Common myeloid progenitor, CD34-positive (primary cell): ENCODE measurements at regions not wholly inside any gene's neighbourhood (a gene's known extent, or its start where the extent isn't known, plus 50 kb on each side); places are given as distances from the start of the nearest gene placed in this dataset.

Source experiments
- CTCF ChIA-PET: fragments of 350-600 bp; sonication (Branson Sonifier 250); formaldehyde crosslinking; loops from one replicate; lab custom pipeline; 2021; ENCODE audit warnings: antibody characterized with exemption; lab: Charles Lee
- POLR2A ChIA-PET: fragments of 350-600 bp; sonication (Branson Sonifier 250); formaldehyde crosslinking; loops from one replicate; lab custom pipeline; 2021; ENCODE audit warnings: antibody characterized with exemption; lab: Charles Lee
- DNase-seq, 3 donors: peaks; one replicate each; pipeline versions ENCODE4 v3.0.0 to v3.0.0-alpha.2; 2013
- H3K27ac ChIP-seq, 2 experiments: 1 replicate in 1 of 2; 2 replicates in 1 of 2; pipeline ENCODE4 v1.7.0; 2013; ENCODE audit warnings: inconsistent platforms in 2 of 2, low read length in 2 of 2, mild to moderate bottlenecking in 2 of 2, low read depth in 1 of 2, moderate library complexity in 1 of 2; ENCODE audit not compliant: severe bottlenecking in 2 of 2, insufficient read depth in 1 of 2, poor library complexity in 1 of 2
- H3K27me3 ChIP-seq, 5 experiments: replicated peaks in 2 of 5; 1 replicate in 3 of 5; 2 replicates in 2 of 5; pipeline versions ENCODE4 v1.6.1 to v1.7.0; 2013; ENCODE audit warnings: low read length in 4 of 5, mild to moderate bottlenecking in 2 of 5, moderate library complexity in 2 of 5, inconsistent platforms in 1 of 5; ENCODE audit not compliant: insufficient read depth in 5 of 5, control insufficient read depth in 4 of 5
- H3K36me3 ChIP-seq, 4 experiments: 1 replicate in 2 of 4; 2 replicates in 2 of 4; pipeline versions ENCODE4 v1.6.1 to v1.7.0; 2013; ENCODE audit warnings: low read length in 3 of 4, control low read depth in 1 of 4, mild to moderate bottlenecking in 1 of 4; ENCODE audit not compliant: control insufficient read depth in 4 of 4, insufficient read depth in 4 of 4
- H3K4me1 ChIP-seq, 4 experiments: 1 replicate in 3 of 4; 2 replicates in 1 of 4; pipeline versions ENCODE4 v1.6.1 to v1.7.1; 2013; ENCODE audit warnings: low read length in 3 of 4, mild to moderate bottlenecking in 3 of 4, control low read depth in 1 of 4, inconsistent platforms in 1 of 4, moderate library complexity in 1 of 4; ENCODE audit not compliant: control insufficient read depth in 4 of 4, insufficient read depth in 4 of 4; ENCODE audit errors: control extremely low read depth in 1 of 4
- H3K4me3 ChIP-seq, 7 experiments: 1 replicate in 4 of 7; 2 replicates in 3 of 7; pipeline versions ENCODE4 v1.5.1 to v1.7.0; 2013; ENCODE audit warnings: mild to moderate bottlenecking in 7 of 7, low read length in 6 of 7, moderate library complexity in 6 of 7, inconsistent platforms in 2 of 7, low read depth in 2 of 7, control low read depth in 1 of 7; ENCODE audit not compliant: insufficient read depth in 4 of 7, control insufficient read depth in 1 of 7; ENCODE audit errors: extremely low read depth in 1 of 7
- H3K9me3 ChIP-seq, 5 experiments: 1 replicate in 4 of 5; 2 replicates in 1 of 5; pipeline versions ENCODE4 v1.6.1 to v1.7.1; 2013; ENCODE audit warnings: low read length in 4 of 5, mild to moderate bottlenecking in 2 of 5, inconsistent platforms in 1 of 5, low read depth in 1 of 5, moderate library complexity in 1 of 5; ENCODE audit not compliant: control insufficient read depth in 4 of 5, insufficient read depth in 2 of 5; ENCODE audit errors: control extremely low read depth in 1 of 5
- WGBS: methylation state at CpG from one replicate; pipeline ENCODE4 v1.1.5; 2013; ENCODE audit not compliant: insufficient coverage; 5-methylcytosine and 5-hydroxymethylcytosine counted together

DNA sequence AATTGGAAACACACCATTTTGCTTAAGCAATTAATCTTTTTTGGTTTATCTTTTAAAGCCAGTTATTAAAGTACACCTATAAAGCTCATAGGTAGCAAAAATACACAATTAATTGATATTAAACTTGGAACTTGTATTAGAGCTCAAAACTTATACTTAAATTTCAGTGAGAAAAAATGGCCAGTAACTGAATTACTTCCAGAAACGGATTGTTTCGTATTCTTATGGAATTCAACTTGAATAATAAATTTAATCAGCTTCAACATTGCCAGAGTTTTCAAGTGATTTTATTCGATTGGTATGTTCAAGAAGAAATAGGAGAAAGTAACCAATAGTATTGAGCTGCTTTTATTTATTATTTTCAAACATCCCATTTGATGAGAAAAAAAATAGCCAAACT lies 112.7 kb upstream of the PDE10A start:
- ChIA-PET CTCF (interaction anchor here (1.6 kb wide), 1 partner anchor 11 kb away, joined by 5 read pairs; no protein-coding TSS in a partner anchor), POLR2A (no interaction called here)

DNA sequence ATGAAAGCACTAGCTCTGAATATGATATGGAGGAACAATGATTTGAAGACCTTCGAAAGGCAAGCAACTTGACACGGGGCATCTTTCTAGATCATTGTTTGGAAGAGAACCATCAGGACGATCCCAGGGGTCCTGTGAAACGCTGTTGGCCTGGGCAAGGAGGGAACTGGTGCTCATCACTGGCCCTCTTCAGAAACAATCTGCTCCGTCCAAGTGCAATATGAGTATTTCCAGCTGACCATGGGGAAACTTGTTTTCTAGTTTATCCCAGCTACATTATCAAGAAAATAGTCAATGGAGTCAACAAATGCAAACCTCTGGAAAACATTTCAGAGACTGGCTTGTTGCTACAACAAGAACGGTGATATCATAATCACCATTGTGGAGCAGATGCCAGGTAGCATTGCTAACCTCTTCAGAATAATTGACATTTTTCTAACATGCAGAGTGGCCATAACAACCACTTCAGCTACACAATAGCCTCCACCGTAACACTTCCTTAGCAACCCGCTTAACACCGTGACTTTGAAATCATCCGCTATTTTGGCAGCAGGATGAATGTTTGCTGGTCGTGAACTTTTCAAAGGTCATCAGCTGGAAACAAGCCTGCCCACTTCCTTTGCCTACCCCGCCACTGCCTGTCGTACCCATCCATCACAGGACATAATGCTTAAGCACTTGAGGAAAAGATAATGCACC lies 112.0 kb upstream of the PDE10A start:
- H3K27ac ChIP-seq = no peak overlapping the region
- peak; percentile 20 to 78 (median 71) for DNase-seq
- no peaks in the 10 kb centered on the region for H3K9me3 ChIP-seq
- peaks cover 0 to 8% (median 3%) of the 10 kb centered on the region in 4 experiments for H3K4me1 ChIP-seq
- H3K36me3 ChIP-seq = no peaks in the 10 kb centered on the region
- peak overlapping the region in 1 of 7 experiments; percentile 28 for H3K4me3 ChIP-seq
- ChIA-PET CTCF (interaction anchor here (1.6 kb wide), 1 partner anchor 11 kb away, joined by 5 read pairs; no protein-coding TSS in a partner anchor), POLR2A (interaction anchor here (0.6 kb wide), 1 partner anchor 59 kb away, joined by 4 read pairs; no protein-coding TSS in a partner anchor)
- 19% methylated on average over 12 of the region's 13 CpGs for WGBS
- peaks cover 13 to 51% (median 23%) of the 10 kb centered on the region in 5 experiments for H3K27me3 ChIP-seq

More for the DNA sequence above, 112.7 kb upstream of the PDE10A start:
- DNase-seq = no peak
- WGBS = no CpG with 5 or more reads among the region's 3 CpGs
- Histone ChIP-seq H3K4me3 (no peak overlapping the region), H3K27me3 (peaks cover 13 to 50% (median 23%) of the 10 kb centered on the region in 5 experiments), H3K4me1 (peaks cover 0 to 8% (median 3%) of the 10 kb centered on the region in 4 experiments), H3K9me3 (no peaks in the 10 kb centered on the region), H3K36me3 (no peaks in the 10 kb centered on the region), H3K27ac (no peak overlapping the region)

DNA sequence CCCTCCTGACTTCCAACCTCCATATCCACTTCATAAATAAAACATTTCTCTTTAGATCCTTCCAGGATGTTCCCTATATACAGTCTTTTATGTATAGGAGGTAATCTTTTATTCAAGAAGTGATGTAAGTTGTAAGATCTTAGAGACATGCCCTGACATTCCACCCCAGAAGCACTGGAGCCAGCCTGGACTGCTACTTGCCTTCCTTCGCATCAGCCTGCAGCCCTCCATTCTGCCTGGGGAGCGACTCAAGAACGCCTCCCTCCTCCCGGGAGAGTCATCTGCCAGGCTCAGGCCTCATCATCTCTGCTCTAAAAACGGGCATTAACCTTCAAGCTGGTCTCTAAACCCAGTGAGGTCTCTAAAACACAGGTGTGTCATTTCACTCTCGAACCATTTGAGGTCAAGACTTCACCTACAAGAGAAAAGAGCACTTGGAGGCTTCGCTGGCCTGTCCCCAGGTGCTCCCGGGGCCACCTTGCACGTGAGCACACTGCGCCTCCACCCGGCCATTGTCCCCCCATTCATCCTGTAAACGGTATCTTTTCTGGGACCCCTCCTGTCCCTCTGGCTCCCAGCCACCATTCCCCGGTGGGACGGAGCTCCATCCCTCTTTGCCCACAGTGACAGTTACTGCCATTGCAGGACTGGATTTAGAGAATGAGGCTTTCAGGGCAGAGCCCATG lies 107.5 kb upstream of the PDE10A start:
- Histone ChIP-seq H3K27me3 (peaks cover 11 to 35% (median 19%) of the 10 kb centered on the region in 5 experiments), H3K4me3 (no peak overlapping the region), H3K36me3 (no peaks in the 10 kb centered on the region), H3K9me3 (no peaks in the 10 kb centered on the region), H3K27ac (no peak overlapping the region), H3K4me1 (peaks cover 0 to 9% (median 4%) of the 10 kb centered on the region in 4 experiments)
- ChIA-PET CTCF (no interaction called here), POLR2A (no interaction called here)
- 98% methylated on average over 14 of the region's 14 CpGs for WGBS
- DNase-seq = no peak

DNA sequence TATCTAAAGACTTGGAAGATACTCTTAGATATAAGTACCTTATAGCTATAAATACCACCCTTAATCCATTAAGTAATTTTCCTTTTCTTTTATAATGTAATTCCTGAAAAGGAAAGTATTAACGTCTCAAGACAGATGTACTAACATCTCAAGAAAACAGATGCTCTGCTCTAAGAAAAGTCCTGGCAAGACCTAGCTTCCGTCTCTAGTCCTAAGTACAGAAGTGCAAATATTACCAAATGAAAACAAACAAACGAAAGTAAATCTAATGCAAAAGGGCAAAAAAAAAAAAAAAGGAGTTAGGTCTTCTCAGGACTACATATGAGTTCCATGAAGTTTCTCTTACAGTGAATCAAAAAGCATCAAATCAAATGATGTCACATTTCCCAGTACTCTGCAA lies 106.8 kb upstream of the PDE10A start:
- CTCF ChIA-PET = no interaction called here
- H3K27ac ChIP-seq = no peak overlapping the region

GRCh38 chr6:165769401-165769800 lies 106.4 kb upstream of the PDE10A start:
- Histone ChIP-seq H3K27me3 (peaks cover 4 to 27% (median 11%) of the 10 kb centered on the region in 5 experiments), H3K4me3 (no peak overlapping the region), H3K9me3 (no peaks in the 10 kb centered on the region), H3K27ac (no peak overlapping the region), H3K36me3 (no peaks in the 10 kb centered on the region), H3K4me1 (peaks cover 0 to 2% (median 0%) of the 10 kb centered on the region in 4 experiments)
- ChIA-PET CTCF (no interaction called here), POLR2A (no interaction called here)
- WGBS = 100% methylated on average over 3 of the region's 5 CpGs
- DNase-seq = no peak

More for the DNA sequence above, 106.8 kb upstream of the PDE10A start:
- Histone ChIP-seq H3K27me3 (peaks cover 6 to 29% (median 13%) of the 10 kb centered on the region in 5 experiments), H3K4me3 (no peak overlapping the region), H3K36me3 (no peaks in the 10 kb centered on the region), H3K4me1 (peaks cover 0 to 2% (median under 1%) of the 10 kb centered on the region in 4 experiments), H3K9me3 (no peaks in the 10 kb centered on the region)
- POLR2A ChIA-PET = no interaction called here
- WGBS = no CpG with 5 or more reads among the region's 3 CpGs
- DNase-seq = no peak

- CTCF ChIA-PET = no interaction called here
- WGBS = no CpG with 5 or more reads among the region's 1 CpG
- DNase-seq = no peak
- POLR2A ChIA-PET = no interaction called here
- H3K27me3 ChIP-seq = peaks cover 4 to 27% (median 11%) of the 10 kb centered on the region in 5 experiments
- H3K9me3 ChIP-seq = no peaks in the 10 kb centered on the region
- H3K4me1 ChIP-seq = peaks cover 0 to 2% (median 0%) of the 10 kb centered on the region in 4 experiments
- no peak overlapping the region for H3K4me3 ChIP-seq
- no peaks in the 10 kb centered on the region for H3K36me3 ChIP-seq
- H3K27ac ChIP-seq = no peak overlapping the region
Observed at GRCh38 chr6:165768961-165769360, 105.9 kb upstream of the PDE10A start.

DNA sequence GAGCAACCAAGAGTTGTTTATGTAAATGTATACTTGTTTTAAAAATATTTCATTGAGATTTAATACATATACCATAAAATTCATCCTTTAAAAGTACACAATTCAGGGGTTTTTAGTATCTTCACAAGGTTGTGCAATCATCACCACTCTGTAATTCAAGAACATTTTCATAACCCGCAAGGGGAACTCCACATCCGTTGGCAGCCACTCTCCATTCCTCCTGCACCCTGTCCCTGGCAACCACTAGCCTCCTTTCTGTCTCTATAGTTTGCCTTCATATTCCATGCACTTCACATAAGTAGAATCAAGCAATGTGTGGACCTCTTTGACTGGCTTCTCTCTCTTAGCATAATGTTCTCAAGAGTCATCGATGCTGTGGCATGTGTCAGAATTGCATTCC lies 104.2 kb upstream of the PDE10A start:
- DNase-seq = peak in 2 of 3 donors; percentile 27 to 40
- 61% methylated on average over 2 of the region's 3 CpGs for WGBS
- CTCF ChIA-PET = no interaction called here
- no peaks in the 10 kb centered on the region for H3K36me3 ChIP-seq
- POLR2A ChIA-PET = no interaction called here
- peaks cover 0 to 24% (median 6%) of the 10 kb centered on the region in 5 experiments for H3K27me3 ChIP-seq
- H3K4me1 ChIP-seq = peaks cover 0 to 2% (median 0%) of the 10 kb centered on the region in 4 experiments
- H3K27ac ChIP-seq = no peak overlapping the region
- no peak overlapping the region for H3K4me3 ChIP-seq
- peaks cover 0 to 4% (median 3%) of the 10 kb centered on the region in 5 experiments for H3K9me3 ChIP-seq
